ENCODE measurements at regions not wholly inside any gene's neighbourhood (a gene's known extent, or its start where the extent isn't known, plus 50 kb on each side); places are given as distances from the start of the nearest gene placed in this dataset.

GRCh38 chrY:7929866-7930265 lies 1018.3 kb upstream of the AMELY start:
- TF ChIP-seq POLR2AphosphoS5 (IDR thresholded peaks at IDR 0.05) = no peak
- no peak for TF ChIP-seq CTCF (IDR thresholded peaks at IDR 0.05 in 8 of 11, conservative IDR thresholded peaks at IDR 0.05 in 3 of 11)
